ENCODE measurements at regions not wholly inside any gene's neighbourhood (a gene's known extent, or its start where the extent isn't known, plus 50 kb on each side); places are given as distances from the start of the nearest gene placed in this dataset.
"Not testable (repeated sequence)": the region's sequence is repeated elsewhere in the genome, so short reads cannot be mapped to it uniquely, and the experiment has no call there.

- DNase-seq (ENCODE audit: low read depth in 2 of 2) = no peak
Observed at GRCh38 chr9:94033383-94033782, 50.9 kb upstream of the PTPDC1 start.

GRCh38 chr9:94031946-94032345, 52.3 kb upstream of the PTPDC1 start:
- no peak for DNase-seq (ENCODE audit: low read depth in 2 of 2)

DNA sequence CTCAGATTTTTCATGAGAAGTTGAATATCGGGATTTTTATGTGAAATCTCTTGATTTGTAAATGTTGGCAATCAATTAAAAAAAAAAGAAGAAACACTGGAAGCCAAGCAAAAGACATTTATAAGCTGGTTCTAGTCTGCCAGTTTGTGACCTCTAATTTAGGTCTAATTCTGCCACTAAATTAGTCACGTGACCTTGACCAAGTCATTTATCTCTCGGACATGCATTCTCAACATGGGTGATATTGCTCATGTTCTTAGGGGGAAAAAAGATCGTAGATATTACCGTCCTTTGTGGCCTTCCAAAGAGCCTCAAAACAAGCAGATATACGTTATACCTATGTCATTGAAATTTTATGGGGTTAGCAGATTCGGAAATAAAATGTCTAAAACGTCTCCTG, 52.9 kb upstream of the PTPDC1 start:
- DNase-seq (ENCODE audit: low read depth in 2 of 2) = no peak

GRCh38 chr9:94030318-94031179, 53.7 kb upstream of the PTPDC1 start:
- peak; percentile 67 to 74 for DNase-seq (ENCODE audit: low read depth in 2 of 2)

- no peak for DNase-seq (ENCODE audit: low read depth in 2 of 2)
Observed at GRCh38 chr9:94029932-94030317, 54.3 kb upstream of the PTPDC1 start.

- DNase-seq (ENCODE audit: low read depth in 2 of 2) = no peak
Observed at GRCh38 chr9:94026816-94027215, 57.4 kb upstream of the PTPDC1 start.

DNA sequence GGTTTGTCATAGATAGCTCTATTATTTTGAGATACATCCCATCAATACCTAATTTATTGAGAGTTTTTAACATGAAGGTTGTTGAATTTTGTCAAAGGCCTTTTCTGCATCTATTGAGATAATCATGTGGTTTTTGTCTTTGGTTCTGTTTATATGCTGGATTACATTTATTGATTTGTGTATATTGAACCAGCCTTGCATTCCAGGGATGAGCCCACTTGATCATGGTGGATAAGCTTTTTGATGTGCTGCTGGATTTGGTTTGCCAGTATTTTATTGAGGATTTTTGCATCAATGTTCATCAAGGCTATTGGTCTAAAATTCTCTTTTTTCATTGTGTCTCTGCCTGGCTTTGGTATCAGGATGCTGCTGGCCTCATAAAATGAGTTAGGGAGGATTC, 61.8 kb upstream of the PTPDC1 start:
- DNase-seq (ENCODE audit: low read depth in 2 of 2) = not testable (repeated sequence)

DNA sequence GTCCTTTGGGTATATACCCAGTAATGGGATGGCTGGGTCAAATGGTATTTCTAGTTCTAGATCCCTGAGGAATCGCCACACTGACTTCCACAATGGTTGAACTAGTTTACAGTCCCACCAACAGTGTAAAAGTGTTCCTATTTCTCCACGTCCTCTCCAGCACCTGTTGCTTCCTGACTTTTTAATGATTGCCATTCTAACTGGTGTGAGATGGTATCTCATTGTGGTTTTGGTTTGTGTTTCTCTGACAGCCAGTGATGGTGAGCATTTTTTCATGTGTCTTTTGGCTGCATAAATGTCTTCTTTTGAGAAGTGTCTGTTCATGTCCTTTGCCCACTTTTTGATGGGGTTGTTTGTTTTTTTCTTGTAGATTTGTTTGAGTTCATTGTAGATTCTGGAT, 63.4 kb upstream of the PTPDC1 start:
- not testable (repeated sequence) for DNase-seq (ENCODE audit: low read depth in 2 of 2)

GRCh38 chr9:94018628-94019027, 63.5 kb upstream of the BARX1 start:
- DNase-seq (ENCODE audit: low read depth in 2 of 2) = no peak

GRCh38 chr9:94017939-94018531, 62.9 kb upstream of the BARX1 start:
- DNase-seq (ENCODE audit: low read depth in 2 of 2) = no peak

DNA sequence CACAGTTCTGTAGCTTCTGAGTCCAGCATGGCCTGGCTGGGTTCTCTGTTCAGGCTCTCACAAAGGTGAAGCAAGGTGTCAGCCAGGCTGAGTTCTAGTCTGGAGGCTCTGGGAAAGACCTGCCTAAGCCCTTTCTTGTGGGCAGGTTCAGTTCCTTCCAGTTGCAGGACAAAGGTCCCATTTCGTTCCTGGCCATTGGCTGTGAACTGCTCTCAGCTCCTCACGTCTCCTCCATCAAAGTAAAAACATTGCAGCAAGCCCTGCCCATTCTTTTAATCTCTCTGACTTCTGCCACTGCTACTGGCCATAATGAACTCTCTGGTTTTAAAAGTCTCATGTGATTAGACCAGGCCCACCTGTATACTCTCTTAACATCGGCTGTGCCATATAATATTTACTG, 61.6 kb upstream of the BARX1 start:
- DNase-seq (ENCODE audit: low read depth in 2 of 2) = no peak

DNA sequence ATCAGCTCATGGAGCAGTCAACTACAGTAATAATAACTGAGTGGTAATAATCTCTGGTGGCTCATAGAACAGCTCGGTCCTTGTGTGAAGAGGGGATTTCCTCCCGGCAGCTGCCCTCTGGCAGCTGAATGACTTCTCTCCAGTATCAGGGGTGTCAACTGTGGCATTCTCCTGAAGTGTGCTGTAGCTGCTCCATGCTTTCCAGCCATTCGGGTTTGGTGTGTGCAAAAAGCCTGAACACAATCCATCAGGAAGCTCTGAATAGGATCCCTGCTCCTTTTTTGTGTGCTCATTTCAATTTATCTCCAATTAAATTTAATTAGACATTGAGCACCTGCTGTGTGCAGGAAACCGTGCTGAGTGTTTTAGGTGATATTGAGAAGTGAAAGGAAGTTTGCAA, 59.8 kb upstream of the BARX1 start:
- DNase-seq (ENCODE audit: low read depth in 2 of 2) = no peak

DNA sequence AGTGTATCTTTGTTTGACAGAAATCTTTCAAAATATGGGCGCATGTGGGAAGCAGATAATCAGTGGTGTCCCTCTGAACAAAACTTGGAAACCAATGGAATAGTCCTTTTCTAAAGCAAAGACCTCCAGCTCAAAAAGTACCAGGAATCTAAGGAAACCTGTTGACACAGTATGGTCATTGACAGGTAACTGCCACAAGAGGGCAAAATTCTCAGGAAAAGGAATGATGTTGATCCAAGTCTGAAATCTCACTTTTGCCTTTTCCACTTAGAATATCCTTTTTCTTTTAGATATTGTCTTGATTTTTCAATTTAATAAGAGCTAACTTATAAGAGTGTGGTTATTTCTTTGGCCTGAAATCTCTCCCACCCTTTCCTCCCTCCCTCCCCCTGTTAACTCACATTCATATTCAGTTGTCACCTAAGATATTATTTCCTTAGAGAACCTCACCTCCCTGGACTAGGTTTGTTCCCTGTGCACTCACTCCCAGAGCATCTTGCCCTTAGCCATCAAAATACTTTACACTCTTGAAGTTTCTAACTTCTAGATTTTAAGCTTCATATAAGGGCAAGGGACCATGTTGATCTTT, 59.0 kb upstream of the BARX1 start:
- DNase-seq (ENCODE audit: low read depth in 2 of 2) = no peak

- no peak for DNase-seq (ENCODE audit: low read depth in 2 of 2)
Observed at GRCh38 chr9:94010980-94011533, 55.9 kb upstream of the BARX1 start.

GRCh38 chr9:94005272-94005901, 50.2 kb upstream of the BARX1 start:
- no peak for DNase-seq (ENCODE audit: low read depth in 2 of 2)
